Retinal pigment epithelial cell (primary cell): ENCODE measurements at regions not wholly inside any gene's neighbourhood (a gene's known extent, or its start where the extent isn't known, plus 50 kb on each side); places are given as distances from the start of the nearest gene placed in this dataset.
A peak's percentile ranks its signal among the peaks of the same experiment; 100 is the strongest.

Experiments
- DNase-seq: peaks from one replicate; pipeline ENCODE4 v3.0.0-alpha.2; 2010; ENCODE audit warnings: low read depth
- H3K4me3 ChIP-seq: 2 replicates; pipeline ENCODE4 v1.5.1; 2011; ENCODE audit warnings: mild to moderate bottlenecking, low read length, control low read depth, moderate library complexity
- CTCF ChIP-seq: conservative IDR thresholded peaks from 2 replicates; pipeline ENCODE4 v1.5.1; 2011; ENCODE audit warnings: low read depth, low read length, control low read depth, inconsistent platforms

GRCh38 chr2:163343316-163343715, 392.5 kb downstream of the FIGN start:
- no peak for TF ChIP-seq CTCF
- H3K4me3 ChIP-seq: no peak overlapping the region
- no peak for DNase-seq

- no peak overlapping the region for H3K4me3 ChIP-seq
- DNase-seq: no peak
- TF ChIP-seq CTCF: no peak
Observed at GRCh38 chr2:163341426-163341825, 394.4 kb downstream of the FIGN start.

GRCh38 chr2:163338270-163338669, 397.5 kb downstream of the FIGN start:
- no peak for TF ChIP-seq CTCF
- H3K4me3 ChIP-seq: no peak overlapping the region
- no peak for DNase-seq

GRCh38 chr2:163324677-163325076, 411.1 kb downstream of the FIGN start:
- DNase-seq: peak; percentile 25
- no peak overlapping the region for H3K4me3 ChIP-seq
- no peak for TF ChIP-seq CTCF

- no peak for TF ChIP-seq CTCF
- DNase-seq: no peak
- H3K4me3 ChIP-seq: no peak overlapping the region
Observed at GRCh38 chr2:163319006-163319405, 416.8 kb downstream of the FIGN start.

GRCh38 chr2:163314712-163315111, 421.1 kb downstream of the FIGN start:
- no peak for DNase-seq
- no peak overlapping the region for H3K4me3 ChIP-seq
- TF ChIP-seq CTCF: no peak

- no peak for DNase-seq
- no peak overlapping the region for H3K4me3 ChIP-seq
- no peak for TF ChIP-seq CTCF
Observed at GRCh38 chr2:163312713-163313112, 423.1 kb downstream of the FIGN start.
